Stimulated activated CD4-positive, alpha-beta T cell treated with anti-CD3 and anti-CD28 coated beads, Interleukin-2, amount 100 ng/mL, for 48 hours (primary cell): ENCODE measurements at regions not wholly inside any gene's neighbourhood (a gene's known extent, or its start where the extent isn't known, plus 50 kb on each side); places are given as distances from the start of the nearest gene placed in this dataset.

ENCODE experiments used
- DNase-seq, 2 donors: peaks; one replicate each; pipeline ENCODE4 v3.0.0-alpha.2; 2020

DNA sequence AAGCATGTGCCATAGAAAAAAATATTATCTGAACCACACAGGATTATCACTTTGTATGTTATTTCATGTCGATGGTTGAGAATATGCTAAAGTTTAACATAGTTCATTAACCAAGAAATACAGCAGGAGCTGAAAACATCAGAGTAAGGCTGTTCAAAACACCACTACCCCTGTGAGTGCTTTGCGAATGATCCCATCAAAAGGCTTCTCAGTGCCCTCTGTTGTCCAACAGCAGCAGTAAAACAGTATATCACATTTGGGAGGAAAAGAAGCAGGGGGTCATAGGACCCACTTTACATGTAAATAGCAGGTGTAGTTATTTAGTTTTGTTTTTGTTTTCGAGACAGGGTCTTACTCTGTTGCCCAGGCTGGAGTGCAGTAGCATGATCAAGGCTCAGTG lies 289.4 kb upstream of the FMN2 start:
- no peak for DNase-seq

DNA sequence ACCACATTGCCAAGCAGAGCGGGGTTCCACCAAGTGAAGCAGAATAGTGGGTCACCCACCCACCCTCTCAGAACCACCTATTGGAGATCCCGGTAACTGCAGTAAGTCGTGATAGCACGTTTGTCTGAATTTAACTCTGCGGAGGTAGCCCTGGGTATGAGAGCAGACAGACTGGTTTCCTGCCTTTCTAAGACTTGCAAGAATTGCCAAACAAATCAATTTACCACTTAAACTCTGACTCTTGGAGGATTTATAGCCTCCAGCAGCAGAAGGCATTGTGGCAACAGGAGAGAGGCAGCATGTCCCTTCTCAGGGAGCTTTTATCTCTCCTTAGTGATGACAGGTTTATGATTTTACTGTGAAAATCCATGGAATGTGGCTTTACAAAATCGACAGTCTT lies 287.9 kb upstream of the FMN2 start:
- no peak for DNase-seq

- no peak for DNase-seq
These were observed 287.4 kb upstream of the FMN2 start for GRCh38 chr1:239804266-239804665.

- no peak for DNase-seq
These were observed 286.6 kb upstream of the FMN2 start for GRCh38 chr1:239805042-239805441.

DNA sequence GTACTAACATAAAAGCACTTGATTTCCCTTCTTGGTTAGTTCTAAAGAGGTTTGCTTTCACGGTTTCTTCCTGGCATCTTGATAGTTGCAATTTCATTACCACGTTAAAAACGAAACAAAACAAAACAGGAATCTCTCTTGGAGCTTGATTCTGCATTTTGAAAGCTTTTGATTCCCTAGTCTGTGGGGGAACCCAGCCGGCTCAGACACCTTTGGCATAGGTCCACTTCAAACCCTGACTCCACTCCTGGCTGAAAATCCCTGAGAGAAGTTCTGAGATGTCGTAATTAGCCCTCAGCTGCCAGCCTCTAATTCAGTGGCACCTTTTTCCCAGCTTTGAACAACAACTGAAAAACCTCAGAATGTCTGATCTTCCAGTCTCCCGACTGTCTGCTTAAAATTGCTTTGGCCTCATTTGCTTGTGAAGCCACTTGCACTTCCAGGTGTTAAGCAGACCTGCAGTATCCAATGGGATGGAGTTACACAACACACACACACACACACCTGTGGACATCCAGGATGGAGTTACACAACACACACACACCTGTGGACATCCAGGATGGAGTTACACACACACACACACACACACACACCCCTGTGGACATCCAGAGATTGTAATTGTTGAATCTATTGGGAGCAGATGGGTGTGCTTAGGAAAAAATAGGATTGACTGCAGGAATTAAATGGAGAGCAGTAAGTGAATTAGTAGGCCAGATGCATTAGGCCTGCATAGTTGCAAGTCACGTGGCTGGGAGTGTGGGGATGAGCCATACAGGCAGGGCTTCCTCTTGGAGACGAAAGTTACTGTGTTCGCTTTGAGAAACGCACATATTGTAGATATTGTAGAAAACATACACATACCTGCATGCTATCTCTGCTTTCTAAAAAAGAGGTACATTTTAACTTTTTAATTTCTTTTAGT lies 285.6 kb upstream of the FMN2 start:
- no peak for DNase-seq

- DNase-seq: no peak
These were observed 284.8 kb upstream of the FMN2 start for GRCh38 chr1:239806897-239807296.

DNA sequence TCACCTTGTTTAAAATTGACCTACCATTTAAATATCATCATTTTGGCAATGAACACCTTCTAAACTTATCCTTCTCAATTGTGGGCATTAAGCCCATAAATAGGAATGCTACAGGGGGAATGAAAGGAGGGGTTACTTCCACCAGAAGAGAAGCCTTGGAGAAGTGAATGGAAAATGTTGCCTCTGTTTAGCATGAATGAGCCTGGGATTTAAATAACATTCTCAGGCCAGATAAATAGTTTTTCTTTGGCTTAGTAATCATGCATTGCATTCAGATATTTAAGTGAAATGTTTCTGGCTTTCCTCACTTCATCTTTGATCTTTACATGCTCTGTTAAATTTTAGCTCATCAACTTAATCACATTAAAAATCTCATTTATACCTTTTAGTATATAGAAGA lies 284.3 kb upstream of the FMN2 start:
- DNase-seq: no peak

DNA sequence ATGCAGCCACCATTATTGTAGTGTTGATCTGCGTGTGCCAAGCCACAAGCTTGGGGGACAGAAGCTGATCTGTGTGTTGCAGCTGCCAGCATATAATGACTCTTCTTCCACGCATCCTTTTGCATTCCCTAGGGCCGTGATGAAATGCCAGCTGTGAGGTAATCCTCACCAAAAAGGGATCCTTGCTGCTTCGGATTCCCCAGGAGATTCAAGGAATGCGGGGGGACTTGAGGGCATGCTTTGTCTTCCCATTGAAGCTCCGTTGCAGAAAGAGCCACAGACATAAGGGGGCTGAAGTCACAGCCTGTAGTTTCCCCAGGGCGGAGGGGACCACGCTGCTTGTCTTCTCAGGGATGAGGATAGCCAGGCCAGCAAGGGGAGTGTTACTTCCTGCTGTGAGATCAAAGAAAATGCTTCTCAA lies 281.6 kb upstream of the FMN2 start:
- no peak for DNase-seq

- DNase-seq: peak in 1 of 2 donors; percentile 12
These were observed 280.3 kb upstream of the FMN2 start for GRCh38 chr1:239811211-239811885.

GRCh38 chr1:239812580-239812979 lies 279.1 kb upstream of the FMN2 start:
- no peak for DNase-seq

DNA sequence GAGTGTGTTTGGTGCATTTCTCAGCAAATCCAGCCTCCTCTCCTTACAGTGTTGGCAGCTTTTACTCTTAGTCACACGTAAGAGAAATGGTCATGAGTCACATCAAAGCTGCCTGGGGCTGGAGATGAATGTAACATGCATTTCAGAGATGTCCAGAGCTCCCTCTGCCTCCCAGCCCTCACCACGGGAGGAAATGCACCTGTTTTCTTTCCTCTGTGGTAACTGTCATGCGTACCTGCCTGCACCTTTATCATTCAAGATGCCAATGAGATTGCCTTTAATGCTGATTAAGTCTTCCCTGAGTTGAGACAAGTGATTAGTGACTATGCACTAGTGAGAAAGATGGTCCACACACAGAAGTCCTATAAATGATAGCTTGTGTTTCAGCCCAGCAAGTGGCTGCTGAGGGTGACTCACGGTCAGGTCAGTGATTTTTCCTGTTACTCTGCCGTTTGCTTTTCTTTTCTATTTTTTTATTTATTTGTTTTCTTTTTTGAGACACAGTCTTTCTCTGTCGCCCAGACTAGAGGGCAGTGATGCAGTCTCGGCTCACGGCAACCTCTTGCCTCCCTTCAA lies 277.3 kb upstream of the FMN2 start:
- peak in 1 of 2 donors; percentile 21 for DNase-seq

GRCh38 chr1:239815074-239815473 lies 276.6 kb upstream of the FMN2 start:
- no peak for DNase-seq

- DNase-seq: no peak
These were observed 275.5 kb upstream of the FMN2 start for GRCh38 chr1:239816081-239816782.

DNA sequence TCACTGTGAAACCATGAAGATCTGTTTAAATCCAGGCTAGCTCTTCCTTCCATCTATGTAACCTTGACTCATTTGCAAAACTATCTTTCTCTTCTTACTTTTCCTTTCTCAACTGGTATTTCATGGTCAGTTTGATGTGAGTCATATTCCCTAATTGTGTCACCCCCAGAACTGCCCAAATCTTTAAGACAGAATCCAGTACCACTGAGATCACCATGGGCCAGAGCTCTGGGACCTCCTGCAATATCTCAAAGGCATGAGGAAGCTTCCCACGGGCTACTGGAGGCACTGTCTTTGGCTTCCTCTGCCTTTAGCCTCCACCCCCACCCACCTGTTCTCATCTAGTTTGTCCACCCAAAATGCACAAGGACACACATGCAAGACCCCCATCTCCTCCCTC lies 274.4 kb upstream of the FMN2 start:
- no peak for DNase-seq

DNA sequence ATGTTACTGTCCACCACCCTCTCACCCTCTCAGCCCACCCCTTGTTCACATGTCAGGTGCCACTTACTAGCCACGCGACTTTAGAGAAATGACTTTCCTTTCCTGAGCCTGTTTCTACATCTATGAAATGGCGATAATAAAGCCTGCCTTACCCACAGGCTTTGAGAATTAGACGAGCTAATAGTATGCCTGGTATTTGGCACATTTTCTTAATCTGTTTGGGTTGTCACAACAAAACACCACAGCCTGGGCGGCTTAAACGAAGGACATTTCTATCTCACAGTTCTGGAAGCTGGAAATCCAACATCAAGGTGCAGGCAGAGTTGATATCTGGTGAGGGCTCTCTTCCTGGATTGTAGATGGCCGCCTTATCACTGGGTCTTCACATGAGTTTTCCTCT lies 273.9 kb upstream of the FMN2 start:
- DNase-seq: no peak

DNA sequence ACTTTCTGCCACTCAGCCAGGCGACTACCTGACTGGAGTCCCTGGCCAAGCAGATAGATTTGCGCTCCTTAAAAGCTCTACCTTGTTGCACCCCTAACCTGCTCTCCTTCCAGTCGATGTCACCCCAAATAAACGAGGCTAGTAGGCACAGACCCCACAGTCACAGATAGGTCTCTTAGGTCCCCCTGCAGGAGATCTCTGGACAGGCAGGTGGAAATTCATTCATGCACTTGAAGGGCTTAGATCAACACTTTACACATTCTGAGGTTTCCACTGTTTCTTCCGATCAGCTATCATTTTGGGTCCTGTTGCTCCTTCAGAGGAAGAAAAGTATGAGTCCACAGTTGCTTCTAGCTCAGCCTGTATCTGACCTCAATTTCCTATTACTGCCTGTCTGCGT lies 272.6 kb upstream of the FMN2 start:
- no peak for DNase-seq

GRCh38 chr1:239819756-239820250 lies 271.9 kb upstream of the FMN2 start:
- DNase-seq: no peak

DNA sequence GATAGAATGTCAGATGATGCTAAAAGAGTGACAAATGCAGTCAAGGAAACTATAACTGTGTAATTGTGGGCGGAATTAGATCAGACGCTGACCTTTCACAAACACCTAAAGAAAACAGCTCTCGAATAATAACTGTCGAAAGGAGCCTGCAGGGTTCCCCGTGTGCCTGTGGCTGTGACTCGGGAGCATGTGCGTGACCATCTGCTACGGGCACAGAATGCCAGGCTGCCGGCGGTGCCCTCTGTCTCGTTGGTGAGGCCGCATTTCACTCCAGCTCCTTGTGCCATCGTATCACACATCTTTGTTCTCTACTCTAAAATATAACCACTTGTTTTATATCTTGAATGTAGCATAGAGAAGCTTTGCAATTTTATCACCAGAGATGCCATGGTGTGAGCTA lies 267.8 kb upstream of the FMN2 start:
- DNase-seq: no peak

DNA sequence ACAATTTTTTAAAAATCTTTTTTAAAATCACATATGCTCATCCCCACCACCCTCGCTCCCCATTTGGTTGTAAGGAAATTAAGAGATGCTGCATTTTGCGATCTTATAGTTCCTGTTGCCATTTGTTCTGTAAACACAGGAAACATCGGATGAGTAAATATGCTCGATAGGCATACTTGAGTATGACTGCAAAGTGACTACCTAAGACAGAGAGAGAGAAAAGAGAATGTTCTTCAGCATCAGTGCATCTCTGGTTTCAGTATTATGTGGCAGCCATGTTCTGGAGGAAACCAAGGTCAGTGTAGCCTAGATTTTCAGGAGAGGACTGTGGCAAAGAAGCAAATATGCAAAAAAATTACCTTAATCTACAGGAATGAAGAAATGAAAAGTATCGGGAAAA lies 265.5 kb upstream of the FMN2 start:
- DNase-seq: no peak

- DNase-seq: no peak
These were observed 264.9 kb upstream of the FMN2 start for GRCh38 chr1:239826736-239827135.

GRCh38 chr1:239829535-239829934 lies 262.1 kb upstream of the FMN2 start:
- DNase-seq: no peak

- DNase-seq: no peak
These were observed 259.9 kb upstream of the FMN2 start for GRCh38 chr1:239831577-239832355.
